Breast epithelium (tissue), 3 donors: ENCODE measurements at regions not wholly inside any gene's neighbourhood (a gene's known extent, or its start where the extent isn't known, plus 50 kb on each side); places are given as distances from the start of the nearest gene placed in this dataset.

Source experiments
- CTCF ChIP-seq, 3 donors: fragments of 450-650 bp; IDR thresholded peaks; one replicate each; pipeline ENCODE4 v1.5.1; 2016 to 2017; ENCODE audit warnings: antibody characterized with exemption in 3 of 3, mild to moderate bottlenecking in 3 of 3, moderate library complexity in 3 of 3
- POLR2AphosphoS5 ChIP-seq, 3 donors: sonication (generic); formaldehyde crosslinking; IDR thresholded peaks; one replicate each; pipeline ENCODE4 v1.6.1; 2017; ENCODE audit warnings: antibody characterized with exemption in 3 of 3

GRCh38 chr2:71849607-71850305 is 297.9 kb downstream of the CYP26B1 start:
- TF ChIP-seq CTCF (IDR thresholded peaks at IDR 0.05) (no peak), POLR2AphosphoS5 (IDR thresholded peaks at IDR 0.05) (no peak)
